Activated CD8-positive, alpha-beta memory T cell treated with anti-CD3 and anti-CD28 coated beads, Interleukin-2, amount 10 ng/mL, durations not matched to agents 7 days and 5 days (primary cell): ENCODE measurements at regions not wholly inside any gene's neighbourhood (a gene's known extent, or its start where the extent isn't known, plus 50 kb on each side); places are given as distances from the start of the nearest gene placed in this dataset.

Experiments
- ATAC-seq: fragments of 150-1000 bp; cut with Tn5 transposase; one replicate; pipeline ENCODE4 v1.10.0; 2021; ENCODE audit warnings: moderate library complexity
- CTCF ChIA-PET: fragments of 350-600 bp; sonication (Branson Sonifier 250); formaldehyde crosslinking; loops from one replicate; lab custom pipeline; 2021; ENCODE audit warnings: antibody characterized with exemption; lab: Charles Lee
- DNase-seq: peaks from one replicate; pipeline ENCODE4 v3.0.0-alpha.2; 2020
- H3K27ac Mint-ChIP-seq: one replicate; pipeline ENCODE4 v1.8.0; 2021; ENCODE audit warnings: mild to moderate bottlenecking, mixed read lengths
- H3K27me3 Mint-ChIP-seq: one replicate; pipeline ENCODE4 v1.8.0; 2021; ENCODE audit warnings: mixed read lengths
- H3K36me3 Mint-ChIP-seq: one replicate; pipeline ENCODE4 v1.8.0; 2021; ENCODE audit warnings: mild to moderate bottlenecking, mixed read lengths
- H3K4me1 Mint-ChIP-seq: one replicate; pipeline ENCODE4 v1.8.0; 2021; ENCODE audit warnings: mixed read lengths
- H3K4me3 Mint-ChIP-seq: one replicate; pipeline ENCODE4 v1.8.0; 2021; ENCODE audit warnings: mild to moderate bottlenecking, moderate library complexity, mixed read lengths
- H3K9me3 Mint-ChIP-seq: one replicate; pipeline ENCODE4 v1.8.0; 2022; ENCODE audit warnings: low read depth, mixed read lengths

DNA sequence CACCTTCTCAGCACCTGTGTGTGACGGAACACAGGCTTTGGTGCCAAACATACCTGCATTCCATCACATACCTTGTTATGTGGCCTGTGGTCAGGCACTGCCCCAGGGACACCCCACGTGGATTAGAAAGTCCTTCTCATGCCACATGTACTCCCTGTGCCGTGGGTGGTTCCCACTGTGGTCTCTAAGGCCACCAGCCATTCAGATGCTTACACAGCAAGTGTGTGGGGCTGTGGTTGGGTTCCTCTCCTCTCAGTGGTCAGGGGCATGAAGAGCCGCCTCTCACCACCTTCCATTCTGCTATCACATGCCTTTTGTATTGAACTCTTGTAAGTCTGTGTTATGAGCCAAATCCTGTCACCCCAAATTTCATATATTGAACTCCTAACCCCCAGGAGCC is 85.1 kb upstream of the IGFBP3 start:
- H3K4me3 Mint-ChIP-seq = no peak overlapping the region
- CTCF ChIA-PET = no interaction called here
- no peaks in the 10 kb centered on the region for H3K4me1 Mint-ChIP-seq
- DNase-seq (no peak), ATAC-seq (no peak)
- no peak overlapping the region for H3K27ac Mint-ChIP-seq
- no peaks in the 10 kb centered on the region for H3K27me3 Mint-ChIP-seq
- H3K36me3 Mint-ChIP-seq = no peaks in the 10 kb centered on the region
- H3K9me3 Mint-ChIP-seq = peaks cover 2% of the 10 kb centered on the region

DNA sequence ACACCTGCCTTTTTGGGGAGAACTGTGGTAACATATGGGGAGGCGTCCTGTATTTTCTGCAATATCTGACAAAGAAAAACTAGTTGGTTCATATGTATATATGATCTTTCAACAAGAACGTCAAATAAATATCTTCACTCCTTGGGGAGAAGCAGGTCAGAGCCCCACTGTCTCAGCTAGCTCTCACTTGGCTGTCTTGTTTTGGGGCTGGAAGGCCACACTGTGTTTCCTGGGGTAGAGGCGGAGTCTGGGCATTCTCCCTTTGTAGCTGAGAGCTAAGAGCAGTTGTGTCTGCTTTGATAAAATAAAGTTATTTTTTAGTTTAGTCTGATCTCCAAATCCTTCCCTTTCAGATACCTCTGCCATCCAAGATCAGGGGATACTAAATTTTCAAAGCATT is 83.9 kb upstream of the IGFBP3 start:
- Mint-ChIP-seq H3K9me3 (peaks cover 2% of the 10 kb centered on the region), H3K27ac (no peak overlapping the region), H3K4me1 (no peaks in the 10 kb centered on the region), H3K36me3 (no peaks in the 10 kb centered on the region), H3K27me3 (no peaks in the 10 kb centered on the region), H3K4me3 (no peak overlapping the region)
- CTCF ChIA-PET = no interaction called here
- DNase-seq = no peak
- no peak for ATAC-seq

DNA sequence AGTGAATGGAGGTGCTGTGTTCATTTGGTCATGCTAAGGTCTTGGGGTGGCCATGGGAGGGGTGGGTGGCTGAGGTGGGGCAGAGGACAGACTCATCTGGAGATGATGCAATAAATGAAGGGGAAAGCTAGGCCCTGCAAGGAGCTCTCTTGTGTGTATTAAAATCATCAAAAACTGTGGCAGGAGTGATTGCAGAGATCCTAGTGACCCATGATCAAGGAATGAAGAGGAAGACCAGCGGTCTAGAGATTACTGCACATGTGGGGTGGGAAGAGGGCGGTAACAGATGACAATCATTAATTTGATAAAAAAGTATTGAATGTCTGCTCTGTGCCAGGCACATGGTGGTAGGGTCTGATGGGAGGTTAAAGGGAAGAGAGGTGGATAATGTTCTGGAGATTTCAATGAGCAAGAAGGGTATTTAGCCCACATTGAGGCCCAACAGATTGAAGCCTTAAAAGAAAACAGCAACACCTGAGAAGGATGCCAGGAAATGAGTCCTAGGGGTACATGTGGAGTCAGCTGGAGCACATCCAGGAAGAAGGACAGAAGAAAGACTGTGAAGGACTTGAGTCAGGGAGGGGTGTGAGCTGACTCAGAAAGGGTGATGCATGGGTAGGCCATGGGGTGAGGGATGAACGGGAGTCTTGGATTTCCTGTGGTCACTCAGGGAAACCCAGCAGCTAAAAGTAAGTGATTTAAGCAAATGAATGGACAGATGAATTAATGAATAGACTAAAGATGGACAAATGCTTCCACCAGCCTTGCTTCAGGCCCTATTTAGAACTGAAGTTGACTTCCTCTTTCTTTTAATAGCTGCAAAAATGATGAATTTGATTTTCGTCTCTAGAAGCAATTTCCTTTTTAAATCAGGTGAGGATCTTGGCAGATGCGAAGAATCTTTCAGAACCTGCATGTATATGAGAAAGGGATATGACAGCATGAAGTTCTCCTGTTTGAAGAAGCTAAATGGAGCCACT is 83.1 kb upstream of the IGFBP3 start:
- no peaks in the 10 kb centered on the region for H3K27me3 Mint-ChIP-seq
- H3K4me1 Mint-ChIP-seq = no peaks in the 10 kb centered on the region
- ATAC-seq = no peak
- H3K4me3 Mint-ChIP-seq = no peak overlapping the region
- H3K36me3 Mint-ChIP-seq = no peaks in the 10 kb centered on the region
- H3K9me3 Mint-ChIP-seq = peaks cover 2% of the 10 kb centered on the region
- no peak for DNase-seq
- H3K27ac Mint-ChIP-seq = no peak overlapping the region
- CTCF ChIA-PET = no interaction called here

DNA sequence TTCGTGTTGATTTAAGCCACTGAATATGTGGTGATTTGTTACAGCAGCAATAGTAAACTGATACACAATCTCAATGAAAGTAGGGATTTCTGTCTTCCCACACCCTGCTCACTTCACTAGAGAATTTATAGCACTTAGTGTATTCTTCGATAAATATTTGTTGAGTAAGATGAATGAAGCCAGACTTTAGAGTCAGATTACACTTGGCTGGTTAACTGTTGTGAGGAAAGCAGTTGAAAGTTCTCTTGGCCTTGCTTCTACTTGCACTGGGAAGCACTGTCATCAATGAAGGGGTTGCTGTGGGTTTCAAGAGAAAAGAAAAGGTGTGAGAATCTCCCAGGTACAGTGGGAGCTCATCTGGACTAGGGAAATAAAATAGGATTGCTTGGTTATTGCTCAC is 82.1 kb upstream of the IGFBP3 start:
- H3K4me1 Mint-ChIP-seq = no peaks in the 10 kb centered on the region
- DNase-seq (no peak), ATAC-seq (no peak)
- H3K27ac Mint-ChIP-seq = no peak overlapping the region
- H3K9me3 Mint-ChIP-seq = peaks cover 2% of the 10 kb centered on the region
- no peaks in the 10 kb centered on the region for H3K36me3 Mint-ChIP-seq
- CTCF ChIA-PET = no interaction called here
- no peak overlapping the region for H3K4me3 Mint-ChIP-seq
- H3K27me3 Mint-ChIP-seq = no peaks in the 10 kb centered on the region

DNA sequence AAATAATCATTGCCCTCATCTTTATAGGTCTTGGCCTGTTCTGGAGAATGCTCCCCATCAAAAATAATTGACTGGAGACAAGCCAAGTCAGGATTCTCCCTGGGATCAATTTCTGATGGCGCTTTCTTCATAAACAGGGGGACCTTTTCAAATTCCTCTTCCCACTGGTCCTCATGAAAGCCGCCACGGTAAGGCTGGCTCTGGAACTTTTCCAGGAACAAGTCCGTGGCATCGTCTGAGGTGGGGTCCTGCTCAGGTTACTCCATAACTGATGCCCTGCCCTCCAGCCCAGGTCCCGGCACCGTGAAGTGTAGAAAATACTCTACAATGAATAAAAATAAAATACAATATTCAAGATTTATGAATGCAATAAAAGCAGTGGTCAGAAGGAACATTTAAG is 79.4 kb upstream of the IGFBP3 start:
- Mint-ChIP-seq H3K4me3 (no peak overlapping the region), H3K27me3 (no peaks in the 10 kb centered on the region), H3K9me3 (peaks cover 9% of the 10 kb centered on the region), H3K27ac (no peak overlapping the region), H3K4me1 (no peaks in the 10 kb centered on the region), H3K36me3 (no peaks in the 10 kb centered on the region)
- no peak for DNase-seq
- CTCF ChIA-PET = no interaction called here
- no peak for ATAC-seq

DNA sequence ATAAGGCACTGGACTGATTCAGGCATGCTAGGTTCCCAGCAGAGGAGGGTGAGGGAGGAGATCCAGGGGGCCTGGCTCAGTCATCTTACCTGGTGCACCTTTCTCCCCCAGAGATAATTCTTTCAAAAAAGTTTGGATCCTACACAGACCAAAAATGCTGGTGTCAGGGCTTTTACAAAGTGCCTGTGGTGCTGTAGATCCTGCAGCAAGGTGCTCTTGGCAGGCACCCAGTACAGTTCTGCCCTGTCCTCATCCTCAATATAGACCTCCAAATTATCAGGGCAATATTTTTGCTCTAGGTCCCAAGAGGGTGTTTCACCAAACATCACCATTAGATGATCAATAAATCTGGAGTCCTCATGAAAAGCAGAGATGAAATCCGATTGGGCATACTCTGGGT is 78.5 kb upstream of the IGFBP3 start:
- DNase-seq (no peak), ATAC-seq (no peak)
- H3K4me3 Mint-ChIP-seq = no peak overlapping the region
- no peaks in the 10 kb centered on the region for H3K36me3 Mint-ChIP-seq
- H3K4me1 Mint-ChIP-seq = no peaks in the 10 kb centered on the region
- H3K9me3 Mint-ChIP-seq = peaks cover 9% of the 10 kb centered on the region
- no peak overlapping the region for H3K27ac Mint-ChIP-seq
- no peaks in the 10 kb centered on the region for H3K27me3 Mint-ChIP-seq
- CTCF ChIA-PET = no interaction called here

DNA sequence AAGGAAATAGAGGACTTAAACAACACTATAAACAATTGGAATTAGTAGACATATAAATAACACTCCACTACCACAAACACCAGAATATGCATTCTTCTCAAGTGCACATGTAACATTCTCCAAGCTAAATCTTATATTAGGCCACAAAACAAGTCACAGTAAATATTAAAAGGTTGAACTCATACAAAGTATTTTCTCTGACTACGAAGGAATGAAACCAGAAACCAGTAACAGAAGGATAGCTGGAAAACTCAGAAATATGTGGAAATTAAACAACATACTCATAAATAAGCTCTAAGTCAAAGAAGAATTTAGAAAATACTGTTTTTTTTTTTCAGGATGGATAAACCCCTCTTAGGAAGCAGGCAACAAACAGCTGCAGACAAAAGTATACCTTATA is 77.4 kb upstream of the IGFBP3 start:
- H3K36me3 Mint-ChIP-seq = no peaks in the 10 kb centered on the region
- H3K4me1 Mint-ChIP-seq = no peaks in the 10 kb centered on the region
- no peak overlapping the region for H3K4me3 Mint-ChIP-seq
- ATAC-seq = no peak
- H3K27me3 Mint-ChIP-seq = no peaks in the 10 kb centered on the region
- no peak overlapping the region for H3K27ac Mint-ChIP-seq
- H3K9me3 Mint-ChIP-seq = peaks cover 9% of the 10 kb centered on the region
- DNase-seq = no peak
- CTCF ChIA-PET = no interaction called here

DNA sequence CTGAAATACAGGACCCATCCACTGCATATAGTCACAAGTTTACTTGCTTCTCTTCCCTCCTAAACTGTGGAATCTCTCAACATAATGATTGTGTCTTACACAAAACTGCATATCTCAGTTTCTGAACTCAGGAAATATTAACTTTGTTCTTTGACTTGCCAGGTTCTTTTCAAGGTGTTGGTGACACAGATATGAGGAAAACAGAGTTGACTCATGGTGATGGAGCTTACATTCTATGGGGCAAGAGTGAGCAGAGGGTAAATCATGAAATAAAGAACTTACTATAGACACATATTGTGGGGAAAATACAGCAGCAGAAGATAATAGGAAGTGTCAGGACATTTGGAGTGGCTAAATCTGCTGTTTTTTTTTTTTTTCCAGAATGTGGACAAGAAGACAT is 72.5 kb upstream of the IGFBP3 start:
- DNase-seq (no peak), ATAC-seq (no peak)
- Mint-ChIP-seq H3K4me3 (no peak overlapping the region), H3K4me1 (no peaks in the 10 kb centered on the region), H3K9me3 (peaks cover 7% of the 10 kb centered on the region), H3K27ac (no peak overlapping the region), H3K36me3 (no peaks in the 10 kb centered on the region), H3K27me3 (no peaks in the 10 kb centered on the region)
- CTCF ChIA-PET = no interaction called here

DNA sequence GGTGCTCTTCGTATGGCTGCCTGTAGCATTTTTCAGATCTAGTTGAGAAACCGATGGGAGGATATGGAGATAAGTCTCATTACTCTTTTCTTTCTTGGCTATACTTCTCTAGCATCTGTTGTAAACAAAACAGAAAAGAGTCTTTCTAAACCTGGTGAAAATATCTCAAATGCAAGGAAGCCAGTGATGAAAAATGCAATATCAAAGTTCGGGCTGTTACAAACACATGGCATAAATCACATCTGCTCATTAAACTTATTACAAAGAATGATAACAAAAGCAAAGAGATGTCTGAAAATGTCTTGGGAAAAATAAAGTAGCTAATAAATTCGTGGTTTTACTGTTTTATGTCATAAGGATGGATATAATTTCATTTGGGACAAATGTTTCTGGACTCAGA is 71.8 kb upstream of the IGFBP3 start:
- Mint-ChIP-seq H3K36me3 (no peaks in the 10 kb centered on the region), H3K27me3 (no peaks in the 10 kb centered on the region), H3K9me3 (peaks cover 7% of the 10 kb centered on the region), H3K27ac (no peak overlapping the region), H3K4me3 (no peak overlapping the region), H3K4me1 (no peaks in the 10 kb centered on the region)
- ATAC-seq = no peak
- CTCF ChIA-PET = no interaction called here
- no peak for DNase-seq

DNA sequence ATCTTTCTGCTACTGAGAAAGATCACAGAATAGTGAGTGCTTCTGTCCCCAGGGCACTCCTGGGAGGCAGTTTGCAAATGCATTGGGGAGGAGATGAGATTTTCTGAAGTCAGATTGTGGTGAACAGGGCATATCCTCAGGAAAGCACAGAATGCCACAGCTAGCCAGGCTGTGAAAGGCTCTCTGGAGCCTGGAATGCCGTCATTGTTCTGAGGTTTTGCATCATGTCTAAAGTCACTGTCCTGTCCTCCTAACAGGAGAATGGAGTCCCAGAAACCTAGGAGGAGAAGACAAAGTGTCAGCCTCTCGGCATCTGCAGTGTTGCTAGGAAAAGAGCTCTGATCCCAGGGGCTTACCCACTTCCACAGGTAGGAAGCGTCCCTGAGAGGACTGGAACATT is 69.2 kb upstream of the IGFBP3 start:
- CTCF ChIA-PET = no interaction called here
- Mint-ChIP-seq H3K9me3 (no peaks in the 10 kb centered on the region), H3K27ac (no peak overlapping the region), H3K4me3 (no peak overlapping the region), H3K36me3 (no peaks in the 10 kb centered on the region), H3K27me3 (no peaks in the 10 kb centered on the region), H3K4me1 (no peaks in the 10 kb centered on the region)
- no peak for ATAC-seq
- DNase-seq = no peak

DNA sequence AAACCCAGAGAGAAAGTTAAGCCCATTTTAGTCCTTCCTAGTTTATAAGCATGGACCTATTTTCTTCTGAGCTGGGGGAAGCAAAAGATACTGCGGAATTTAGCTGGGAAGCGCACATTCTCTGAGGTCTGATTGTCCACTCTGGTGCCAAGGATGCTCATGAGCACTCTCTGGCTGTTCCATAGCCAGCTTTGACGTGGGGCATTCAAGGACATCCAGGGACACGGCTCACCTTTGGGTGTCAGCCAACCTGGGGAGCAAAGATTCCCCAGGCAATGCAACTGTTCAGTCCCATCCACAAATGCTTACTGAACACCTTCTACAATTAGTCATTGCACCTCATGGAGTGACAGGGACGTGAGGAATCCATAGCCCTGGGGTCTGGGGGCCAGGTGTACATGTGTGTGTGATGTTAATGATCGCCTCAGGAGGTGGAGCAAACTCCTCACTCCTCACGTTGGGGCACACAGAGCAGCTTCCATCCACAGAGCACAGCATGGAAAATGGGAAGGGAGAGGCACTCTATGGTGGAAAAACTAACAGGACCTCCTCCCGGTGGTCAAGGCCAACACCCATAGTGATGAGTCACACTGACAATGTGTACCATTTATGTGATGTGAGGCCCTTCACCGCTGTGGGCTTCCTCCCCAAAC is 67.5 kb upstream of the IGFBP3 start:
- H3K27ac Mint-ChIP-seq = no peak overlapping the region
- no peaks in the 10 kb centered on the region for H3K4me1 Mint-ChIP-seq
- CTCF ChIA-PET = no interaction called here
- H3K27me3 Mint-ChIP-seq = no peaks in the 10 kb centered on the region
- no peak for ATAC-seq
- no peaks in the 10 kb centered on the region for H3K9me3 Mint-ChIP-seq
- H3K4me3 Mint-ChIP-seq = no peak overlapping the region
- no peaks in the 10 kb centered on the region for H3K36me3 Mint-ChIP-seq
- no peak for DNase-seq

DNA sequence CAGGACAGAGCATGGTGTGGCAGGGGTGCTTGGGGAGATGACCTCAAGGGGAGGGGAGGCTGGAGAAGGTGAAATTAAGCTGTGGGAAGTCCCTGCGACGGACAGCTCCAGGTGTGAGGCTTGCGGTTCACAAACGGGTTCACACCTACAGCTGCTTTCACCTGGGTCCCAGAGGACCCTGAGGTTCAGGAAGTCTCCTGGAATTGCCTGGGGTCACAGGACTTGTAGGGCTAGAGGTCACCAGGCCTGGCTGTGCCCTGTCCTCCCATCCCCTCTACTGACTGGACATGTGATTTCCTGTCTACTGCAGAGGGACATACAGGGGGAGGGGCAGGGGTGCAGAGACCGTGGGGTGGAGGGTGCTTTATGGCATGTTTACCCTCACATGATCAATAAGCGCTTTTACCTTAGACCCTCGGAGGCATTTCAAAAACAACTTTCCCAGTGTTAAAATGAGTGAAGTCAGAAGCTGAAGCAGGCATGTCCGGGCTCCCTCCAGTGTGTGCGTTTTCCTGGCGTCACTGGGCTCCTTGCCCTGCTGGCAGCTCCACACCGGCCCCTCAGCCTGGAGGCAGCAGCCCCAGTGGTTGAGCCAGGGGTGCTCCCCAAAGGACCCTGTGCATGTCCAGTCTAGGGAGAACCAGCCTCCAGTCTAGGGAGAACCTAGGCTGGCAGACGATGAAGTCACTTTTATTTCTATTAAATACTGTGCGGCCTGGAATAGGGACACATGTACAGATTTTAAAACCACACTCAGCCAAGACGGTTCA is 66.6 kb upstream of the IGFBP3 start:
- DNase-seq (no peak), ATAC-seq (no peak)
- H3K36me3 Mint-ChIP-seq = no peaks in the 10 kb centered on the region
- no peak overlapping the region for H3K27ac Mint-ChIP-seq
- CTCF ChIA-PET = no interaction called here
- H3K9me3 Mint-ChIP-seq = no peaks in the 10 kb centered on the region
- no peaks in the 10 kb centered on the region for H3K27me3 Mint-ChIP-seq
- no peak overlapping the region for H3K4me3 Mint-ChIP-seq
- H3K4me1 Mint-ChIP-seq = no peaks in the 10 kb centered on the region

DNA sequence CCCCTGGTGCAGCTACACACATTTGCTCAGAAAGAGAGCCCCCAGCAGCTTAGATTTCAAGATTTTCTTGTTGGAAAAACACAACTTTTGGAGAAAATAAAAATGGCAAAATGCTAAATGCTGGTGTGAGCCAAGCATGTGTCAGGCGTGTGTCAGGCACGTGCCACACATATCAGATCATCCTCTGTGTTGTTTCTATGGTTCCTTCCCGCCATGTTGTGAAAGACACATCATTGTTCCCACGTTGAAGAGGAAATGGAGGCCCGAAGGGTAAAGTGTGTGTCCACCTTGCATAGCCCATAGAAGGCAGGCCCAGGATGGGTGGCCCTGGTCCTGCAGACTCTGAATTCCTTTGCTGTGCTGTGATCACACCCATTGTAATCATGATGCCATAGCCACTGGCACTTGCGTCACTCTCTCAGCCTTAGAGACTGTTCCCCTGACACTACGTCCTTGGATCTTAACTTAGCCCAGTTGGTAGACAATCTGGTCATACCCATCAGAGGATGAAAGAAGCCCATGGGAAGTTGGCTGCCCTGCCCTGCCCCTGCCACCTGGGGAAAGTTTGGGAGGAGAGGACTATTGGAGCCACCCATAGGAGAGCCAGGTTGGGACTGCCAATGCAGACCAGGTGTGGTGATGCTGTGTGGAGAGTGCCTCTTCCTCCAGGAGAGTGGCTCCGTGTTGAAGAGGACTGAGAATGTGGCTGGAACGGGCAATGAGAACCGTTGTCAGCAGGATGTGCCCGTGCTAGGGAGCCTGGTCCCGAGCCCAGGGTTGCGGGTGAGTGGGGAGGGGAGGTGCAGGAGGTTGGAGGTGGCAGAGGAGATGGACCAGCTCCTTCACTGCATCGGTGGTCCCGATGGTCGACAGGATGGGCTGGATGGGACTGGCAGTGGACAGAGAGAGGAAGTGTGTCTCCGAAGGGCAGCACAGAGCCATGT is 65.6 kb upstream of the IGFBP3 start:
- ATAC-seq = no peak
- Mint-ChIP-seq H3K9me3 (no peaks in the 10 kb centered on the region), H3K36me3 (no peaks in the 10 kb centered on the region), H3K4me1 (no peaks in the 10 kb centered on the region), H3K4me3 (no peak overlapping the region), H3K27ac (no peak overlapping the region), H3K27me3 (no peaks in the 10 kb centered on the region)
- no peak for DNase-seq
- CTCF ChIA-PET = no interaction called here
